H1 (cell line): ENCODE measurements at regions not wholly inside any gene's neighbourhood (a gene's known extent, or its start where the extent isn't known, plus 50 kb on each side); places are given as distances from the start of the nearest gene placed in this dataset.

Source experiments
- E2F6 ChIP-seq: IDR thresholded peaks from 2 replicates; pipeline ENCODE4 v1.6.1; 2012; ENCODE audit warnings: inconsistent platforms
- GTF2F1 ChIP-seq: IDR thresholded peaks from 2 replicates; pipeline ENCODE4 v1.6.1; 2012; ENCODE audit warnings: low read depth, low read length, improper control_type of control experiment, borderline replicate concordance
- JUN ChIP-seq: IDR thresholded peaks from 2 replicates; pipeline ENCODE4 v1.6.1; 2011; ENCODE audit warnings: low read depth, mild to moderate bottlenecking, improper control_type of control experiment, low read length
- KDM4A ChIP-seq: IDR thresholded peaks from one replicate; pipeline ENCODE4 v1.7.1; 2012; ENCODE audit warnings: low read depth, mild to moderate bottlenecking, moderate library complexity, low read length, inconsistent platforms; ENCODE audit not compliant: severe bottlenecking
- SAP30 ChIP-seq: fragments of 300-600 bp; sonication (generic); IDR thresholded peaks from 2 replicates; pipeline ENCODE4 v1.7.1; 2012; ENCODE audit warnings: low read length, moderate library complexity, mild to moderate bottlenecking, inconsistent platforms; ENCODE audit not compliant: insufficient read depth, insufficient replicate concordance
- SP1 ChIP-seq: IDR thresholded peaks from 2 replicates; pipeline ENCODE4 v1.6.1; 2011; ENCODE audit warnings: low read depth, low read length

GRCh38 chr14:104382361-104383087, 197.0 kb upstream of the C14orf180 start (continued):
- TF ChIP-seq SP1 (no peak), KDM4A (no peak), SAP30 (no peak), E2F6 (no peak), JUN (no peak), GTF2F1 (no peak)
